ENCODE measurements at regions not wholly inside any gene's neighbourhood (a gene's known extent, or its start where the extent isn't known, plus 50 kb on each side); places are given as distances from the start of the nearest gene placed in this dataset.

DNA sequence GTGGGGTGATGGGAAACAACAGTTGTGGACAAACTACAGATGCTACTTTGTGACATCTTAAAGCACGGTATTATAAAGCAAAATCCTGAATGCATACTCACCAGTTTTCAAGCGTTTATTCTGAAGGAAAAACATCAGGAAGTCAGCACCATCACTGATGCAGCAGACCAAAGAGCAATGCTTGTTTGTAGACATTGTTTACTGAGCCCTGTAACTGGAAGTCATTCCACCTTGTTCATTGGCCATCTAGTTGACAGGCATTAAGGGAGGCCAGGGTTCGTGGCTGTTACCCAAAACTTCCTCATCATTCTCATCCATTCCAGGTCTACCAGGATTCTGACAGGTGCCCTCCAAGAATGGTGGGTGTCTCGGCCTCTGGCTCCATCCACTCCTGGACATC lies 55.3 kb upstream of the FAM204A start:
- DNase-seq (no peak), ATAC-seq (ENCODE audit: low read depth) (no peak)
- peaks cover 5% of the 10 kb centered on the region for H3K9me3 Mint-ChIP-seq
- no peaks in the 10 kb centered on the region for H3K36me3 Mint-ChIP-seq (ENCODE audit: low read depth)
- H3K27ac Mint-ChIP-seq: no peak overlapping the region
- no peak overlapping the region for H3K4me3 Mint-ChIP-seq
- no peak for TF ChIP-seq CTCF (IDR thresholded peaks at IDR 0.05)
- ChIA-PET POLR2A (no interaction called here), CTCF (no interaction called here)
- H3K4me1 Mint-ChIP-seq: peaks cover 11% of the 10 kb centered on the region
- peaks cover 5% of the 10 kb centered on the region for H3K27me3 Mint-ChIP-seq
- intact Hi-C loops (cut with micrococcal nuclease): no loop called here

- no peak overlapping the region for H3K4me3 Mint-ChIP-seq
- H3K27me3 Mint-ChIP-seq: peaks cover 4% of the 10 kb centered on the region
- TF ChIP-seq CTCF (IDR thresholded peaks at IDR 0.05): no peak
- ATAC-seq (ENCODE audit: low read depth) (no peak), DNase-seq (no peak)
- H3K27ac Mint-ChIP-seq: no peak overlapping the region
- peaks cover 11% of the 10 kb centered on the region for H3K4me1 Mint-ChIP-seq
- H3K36me3 Mint-ChIP-seq (ENCODE audit: low read depth): no peaks in the 10 kb centered on the region
- no peaks in the 10 kb centered on the region for H3K9me3 Mint-ChIP-seq
- intact Hi-C loops (cut with micrococcal nuclease): no loop called here
- CTCF ChIA-PET: no interaction called here
- POLR2A ChIA-PET: no interaction called here
These were observed 53.8 kb upstream of the FAM204A start for GRCh38 chr10:118395947-118396346.

- ATAC-seq (ENCODE audit: low read depth) (no peak), DNase-seq (no peak)
- H3K4me1 Mint-ChIP-seq: peaks cover 11% of the 10 kb centered on the region
- intact Hi-C loops (cut with micrococcal nuclease): no loop called here
- POLR2A ChIA-PET: no interaction called here
- peak overlapping the region; percentile 36 for H3K4me3 Mint-ChIP-seq
- CTCF ChIA-PET: no interaction called here
- H3K27ac Mint-ChIP-seq: peak overlapping the region; percentile 25
- no peak for TF ChIP-seq CTCF (IDR thresholded peaks at IDR 0.05)
- no peaks in the 10 kb centered on the region for H3K36me3 Mint-ChIP-seq (ENCODE audit: low read depth)
- H3K27me3 Mint-ChIP-seq: peaks cover 13% of the 10 kb centered on the region
- H3K9me3 Mint-ChIP-seq: no peaks in the 10 kb centered on the region
These were observed 52.4 kb upstream of the FAM204A start for GRCh38 chr10:118394301-118395200.

DNA sequence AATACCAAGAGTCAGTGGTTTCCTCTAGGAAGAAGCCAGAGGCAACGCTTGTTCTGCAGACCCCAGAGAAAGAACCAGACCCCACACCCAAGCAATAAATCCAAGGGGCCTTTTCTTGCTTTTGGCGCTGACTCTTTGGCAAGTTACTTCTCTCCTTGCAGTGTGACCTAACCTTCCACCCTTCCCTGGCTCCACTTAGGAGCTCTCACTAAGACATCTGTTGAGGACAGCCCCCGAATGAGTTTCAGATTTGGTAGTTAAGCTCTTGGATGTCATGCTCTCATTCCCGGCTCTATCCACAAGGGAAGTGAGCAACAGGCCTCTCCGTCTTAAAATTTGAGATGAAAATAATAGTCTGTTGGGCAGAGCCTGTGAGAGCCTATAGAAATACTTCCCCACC lies 50.6 kb upstream of the FAM204A start:
- Mint-ChIP-seq H3K4me3 (no peak overlapping the region), H3K36me3 (ENCODE audit: low read depth) (no peaks in the 10 kb centered on the region), H3K9me3 (peaks cover 5% of the 10 kb centered on the region), H3K27me3 (peaks cover 15% of the 10 kb centered on the region), H3K4me1 (peaks cover 11% of the 10 kb centered on the region), H3K27ac (no peak overlapping the region)
- intact Hi-C loops (cut with micrococcal nuclease): no loop called here
- DNase-seq (no peak), ATAC-seq (ENCODE audit: low read depth) (no peak)
- ChIA-PET CTCF (no interaction called here), POLR2A (no interaction called here)
- TF ChIP-seq CTCF (IDR thresholded peaks at IDR 0.05): no peak
